ENCODE measurements at regions not wholly inside any gene's neighbourhood (a gene's known extent, or its start where the extent isn't known, plus 50 kb on each side); places are given as distances from the start of the nearest gene placed in this dataset.

- DNase-seq, result no peak
Observed at GRCh38 chr3:113140876-113141275, 70.5 kb upstream of the BOC start.

GRCh38 chr3:113141543-113141942 is 69.8 kb upstream of the BOC start:
- no peak for DNase-seq

DNA sequence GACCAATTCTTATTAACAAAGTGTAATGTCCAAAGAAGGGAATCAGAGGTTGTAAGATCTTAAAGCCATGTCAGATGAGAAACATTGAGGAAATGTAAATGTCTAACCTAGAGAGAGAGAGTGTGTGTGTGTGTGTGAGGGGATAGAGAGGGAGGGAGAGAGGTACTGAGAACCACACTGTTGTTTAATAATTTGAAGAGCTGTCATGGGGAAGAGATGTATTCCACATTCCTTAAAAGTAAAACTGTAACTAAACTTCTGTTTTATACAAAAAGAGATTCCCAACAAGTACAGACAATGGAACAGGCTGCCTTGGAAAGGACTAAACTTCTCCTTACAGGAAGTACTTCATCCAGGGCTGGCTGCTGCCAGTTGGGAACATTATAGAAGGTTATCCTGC is 68.9 kb upstream of the BOC start:
- DNase-seq, result no peak

DNA sequence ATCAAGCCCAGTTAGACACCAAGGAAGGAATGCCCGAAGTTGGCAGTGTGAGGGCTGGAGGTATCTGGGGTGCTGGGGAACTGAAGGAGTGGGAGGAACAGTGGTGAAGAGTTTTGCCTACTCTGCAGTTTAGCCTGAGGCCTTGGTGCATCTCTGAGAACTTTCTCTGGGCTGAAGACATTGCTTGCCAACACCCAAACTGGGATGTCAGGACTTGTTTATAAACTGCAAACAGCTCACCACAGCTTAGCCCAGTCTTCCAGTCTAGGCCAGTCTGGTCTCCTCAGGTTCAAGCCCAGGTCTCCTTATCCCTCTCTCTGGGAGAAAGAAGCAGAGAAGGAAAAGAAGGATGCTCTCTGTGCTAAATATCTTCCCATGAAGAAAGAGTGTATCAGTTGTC is 68.0 kb upstream of the BOC start:
- no peak for DNase-seq

GRCh38 chr3:113147681-113148261 is 63.6 kb upstream of the BOC start:
- DNase-seq, result no peak

- no peak for DNase-seq
Observed at GRCh38 chr3:113148284-113148683, 63.1 kb upstream of the BOC start.

DNA sequence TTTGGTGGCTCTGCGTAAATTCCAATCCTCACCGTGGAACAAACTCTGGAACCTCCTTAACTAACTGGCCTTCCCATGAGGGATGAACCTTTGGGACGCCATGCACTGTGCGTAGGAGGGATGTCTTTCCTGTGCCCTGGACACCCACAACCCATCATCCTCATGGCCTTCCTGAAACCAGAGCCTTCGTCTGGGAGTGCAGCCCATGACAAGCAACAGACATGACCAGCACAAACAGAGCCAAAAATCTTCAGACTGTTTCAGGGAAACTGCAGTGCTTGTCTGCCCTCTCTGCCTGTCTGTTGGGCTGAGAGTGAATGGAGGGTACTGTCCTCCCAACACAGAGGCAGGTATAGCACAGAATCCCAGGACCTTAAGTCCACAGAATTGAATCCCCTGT is 61.1 kb upstream of the BOC start:
- DNase-seq, result no peak

DNA sequence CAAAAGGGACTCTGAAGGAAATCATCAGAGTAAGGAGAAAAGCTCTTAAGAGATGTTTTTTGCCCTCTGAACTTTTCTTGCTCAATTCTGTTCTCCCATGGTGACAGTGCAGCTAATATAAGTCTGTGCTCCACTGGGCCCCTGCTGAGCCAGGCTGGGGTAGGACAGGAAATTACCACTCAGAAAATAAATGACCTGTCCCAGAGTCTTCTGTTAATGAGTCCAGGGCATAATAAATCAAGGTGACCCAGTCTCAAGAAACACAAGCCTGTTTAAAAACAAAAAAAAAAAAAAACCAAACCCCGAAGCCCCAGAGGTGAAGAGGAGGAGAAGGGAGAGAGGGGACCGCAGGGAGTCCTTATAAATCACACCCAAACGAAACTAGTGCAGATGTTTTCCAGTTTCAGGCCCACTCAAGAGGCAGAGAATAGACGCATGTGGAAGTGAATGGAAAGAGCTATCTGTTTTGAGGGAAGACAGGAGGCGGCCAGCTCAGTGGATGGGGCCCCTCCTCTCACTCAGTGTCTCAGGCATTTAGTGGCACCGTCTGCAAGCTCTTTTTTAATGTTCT is 59.8 kb upstream of the BOC start:
- DNase-seq, result no peak

- DNase-seq, result no peak
Observed at GRCh38 chr3:113152849-113153248, 58.5 kb upstream of the BOC start.

DNA sequence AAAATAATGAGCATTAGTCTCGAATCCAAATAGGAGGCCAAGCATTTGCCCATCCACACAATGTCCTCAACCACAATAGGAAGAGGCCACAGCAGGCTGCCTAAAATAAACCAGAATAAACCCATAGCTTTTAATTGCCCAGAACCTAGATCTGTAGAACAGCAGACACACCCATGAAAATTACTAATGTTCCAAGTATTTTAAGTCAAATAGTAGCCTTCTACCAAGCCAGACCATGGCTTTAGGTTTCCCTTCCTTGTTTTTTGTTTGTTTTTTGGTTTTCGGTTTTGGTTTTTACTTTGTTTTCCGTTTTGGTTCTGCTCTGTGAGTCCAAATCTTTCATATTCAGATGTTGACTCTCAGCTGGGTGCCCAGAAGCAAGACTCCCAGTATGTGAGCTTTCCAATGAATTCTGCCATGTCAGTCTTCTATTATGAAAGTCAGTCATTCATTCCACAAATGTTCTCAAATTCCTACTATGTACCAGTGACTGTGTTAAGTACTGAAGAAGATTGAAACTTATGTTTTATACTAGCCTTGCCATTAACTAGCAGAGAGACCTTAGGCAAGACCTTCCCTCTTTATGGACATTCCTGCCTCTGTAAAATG is 57.8 kb upstream of the BOC start:
- DNase-seq, result no peak

GRCh38 chr3:113156816-113157333 is 54.5 kb upstream of the BOC start:
- no peak for DNase-seq

DNA sequence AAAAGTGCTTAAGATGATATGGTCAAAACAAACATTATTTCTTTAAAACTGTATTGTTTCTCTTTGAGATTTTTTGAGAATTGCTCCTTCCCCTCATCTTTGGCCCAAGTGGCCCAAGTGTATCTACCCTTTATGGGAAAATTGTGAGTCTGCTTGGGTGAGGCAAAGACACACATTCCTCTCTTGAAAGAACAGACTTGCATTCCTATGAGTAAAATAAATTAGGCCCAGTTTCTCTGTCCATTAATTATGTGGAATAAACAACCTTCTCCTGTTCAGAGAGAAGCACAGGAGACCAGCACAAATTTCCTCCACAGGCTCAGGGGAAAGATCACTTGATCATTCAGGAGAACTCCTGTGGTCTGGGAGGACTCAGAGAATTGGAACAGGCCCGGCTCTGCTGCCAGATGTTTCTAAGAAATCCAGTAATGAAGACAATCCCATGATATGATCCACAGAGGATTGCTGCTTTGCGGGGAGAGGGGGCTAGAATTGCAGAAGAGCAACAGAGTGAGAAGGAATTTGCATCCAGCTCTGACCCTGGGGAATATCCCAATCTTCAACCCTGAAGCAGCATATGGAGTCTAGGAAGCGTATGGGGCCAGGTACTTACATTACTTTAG is 53.8 kb upstream of the BOC start:
- DNase-seq, result no peak

- DNase-seq, result no peak
Observed at GRCh38 chr3:113158171-113158570, 53.2 kb upstream of the BOC start.
